ENCODE measurements at regions not wholly inside any gene's neighbourhood (a gene's known extent, or its start where the extent isn't known, plus 50 kb on each side); places are given as distances from the start of the nearest gene placed in this dataset.

- no peak for TF ChIP-seq CTCF (conservative IDR thresholded peaks at IDR 0.05 in 1 of 2, IDR thresholded peaks at IDR 0.05 in 1 of 2; ENCODE audit: extremely low read depth in 1 of 2, insufficient read depth in 1 of 2, low read depth in 1 of 2, low read length in 2 of 2)
- no peak for TF ChIP-seq EZH2 (IDR thresholded peaks at IDR 0.05; ENCODE audit: borderline replicate concordance, low read length)
Observed at GRCh38 chr14:98943907-98944306, 328.1 kb downstream of the BCL11B start.

Data from mammary epithelial cell (primary cell).